Progenitor cell of endocrine pancreas (in vitro differentiated cells): ENCODE measurements at regions not wholly inside any gene's neighbourhood (a gene's known extent, or its start where the extent isn't known, plus 50 kb on each side); places are given as distances from the start of the nearest gene placed in this dataset.

Experiments
- DNase-seq: peaks from one replicate; pipeline ENCODE4 v3.0.0; 2021; ENCODE audit warnings: low spot score; ENCODE audit not compliant: unreplicated experiment
- H3K27ac Mint-ChIP-seq: 2 replicates; pipeline ENCODE4 v1.8.0; 2021; ENCODE audit warnings: mild to moderate bottlenecking, moderate library complexity, mixed read lengths
- H3K27me3 Mint-ChIP-seq: 2 replicates; pipeline ENCODE4 v1.8.0; 2021; ENCODE audit warnings: mixed read lengths
- H3K36me3 Mint-ChIP-seq: 2 replicates; pipeline ENCODE4 v1.8.0; 2022; ENCODE audit warnings: mixed read lengths; ENCODE audit not compliant: insufficient read depth
- H3K4me1 Mint-ChIP-seq: 2 replicates; pipeline ENCODE4 v1.8.0; 2021; ENCODE audit warnings: low read depth, mixed read lengths
- H3K4me3 Mint-ChIP-seq: 2 replicates; pipeline ENCODE4 v1.8.0; 2021; ENCODE audit warnings: low read depth, mild to moderate bottlenecking, moderate library complexity, mixed read lengths
- H3K9me3 Mint-ChIP-seq: 2 replicates; pipeline ENCODE4 v1.8.0; 2021; ENCODE audit warnings: low read depth, mixed read lengths
- CTCF ChIP-seq: fragments of 200-600 bp; sonication (generic); IDR thresholded peaks from one replicate; pipeline ENCODE4 v1.5.0; 2021; ENCODE audit warnings: antibody characterized with exemption, mild to moderate bottlenecking; ENCODE audit not compliant: unreplicated experiment

GRCh38 chr20:57821935-57822334 lies 112.1 kb upstream of the PMEPA1 start:
- Mint-ChIP-seq H3K4me1 (no peaks in the 10 kb centered on the region), H3K27me3 (peaks cover 37% of the 10 kb centered on the region), H3K36me3 (no peaks in the 10 kb centered on the region), H3K4me3 (no peak overlapping the region), H3K9me3 (no peaks in the 10 kb centered on the region), H3K27ac (no peak overlapping the region)
- TF ChIP-seq CTCF, result no peak
- DNase-seq, result no peak

DNA sequence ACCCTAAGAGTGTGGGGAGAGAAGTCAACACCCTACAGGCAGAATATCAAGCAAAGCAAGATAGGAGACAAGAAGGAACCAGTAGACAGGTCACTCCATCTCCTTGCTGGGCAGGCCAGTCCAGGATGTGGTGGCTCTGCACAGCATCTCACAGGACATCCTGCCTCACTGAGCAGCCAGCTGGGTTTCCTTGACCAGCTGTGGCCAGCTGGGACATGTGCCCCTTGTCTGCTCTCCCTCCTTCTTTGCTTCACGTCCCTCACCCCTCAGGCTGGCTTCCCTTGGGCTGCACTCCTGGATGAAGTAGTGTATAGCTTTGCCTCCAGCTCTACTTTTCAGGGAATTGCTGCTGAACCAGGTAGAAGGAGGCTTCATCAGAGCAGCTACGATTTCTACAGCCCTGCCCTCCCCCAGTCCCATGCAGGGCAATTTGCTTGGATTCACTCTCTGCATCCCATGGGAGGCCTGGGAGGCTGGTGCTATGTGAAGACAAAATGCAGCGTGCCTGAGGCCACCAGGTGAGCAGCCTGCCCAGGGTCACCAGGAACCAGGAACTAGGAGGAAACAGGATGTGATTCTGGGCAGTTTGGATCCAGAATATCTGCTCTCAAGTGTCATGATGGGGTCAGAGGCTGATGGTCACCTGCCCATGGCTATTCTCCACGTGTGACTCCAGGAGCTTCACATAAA lies 110.0 kb upstream of the PMEPA1 start:
- H3K27ac Mint-ChIP-seq, result no peak overlapping the region

DNA sequence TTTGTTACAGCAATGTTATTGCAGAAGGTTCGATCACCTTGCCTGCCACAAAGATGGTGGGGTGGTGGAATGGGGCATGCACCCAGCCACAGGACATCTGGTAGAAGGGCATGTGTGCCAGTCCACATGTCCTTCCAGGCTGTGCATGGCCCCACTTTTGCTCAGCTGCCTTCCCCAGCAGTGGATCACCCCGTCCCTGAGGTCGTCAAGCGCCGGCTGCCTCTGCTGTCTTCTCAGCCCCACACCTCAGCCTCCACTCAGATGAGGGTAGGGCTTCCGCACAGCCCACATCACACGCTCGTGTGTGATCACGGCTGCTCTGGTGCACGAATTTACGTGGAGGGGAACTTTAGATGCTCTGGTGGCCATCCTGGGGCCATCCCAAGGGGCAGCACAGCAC lies 109.5 kb upstream of the PMEPA1 start:
- peaks cover 31% of the 10 kb centered on the region for H3K27me3 Mint-ChIP-seq
- TF ChIP-seq CTCF, result no peak
- H3K4me1 Mint-ChIP-seq, result no peaks in the 10 kb centered on the region
- no peak overlapping the region for H3K4me3 Mint-ChIP-seq
- H3K27ac Mint-ChIP-seq, result no peak overlapping the region
- H3K9me3 Mint-ChIP-seq, result no peaks in the 10 kb centered on the region
- no peaks in the 10 kb centered on the region for H3K36me3 Mint-ChIP-seq
- DNase-seq, result no peak

More for the DNA sequence above, 110.0 kb upstream of the PMEPA1 start:
- H3K36me3 Mint-ChIP-seq, result no peaks in the 10 kb centered on the region
- H3K9me3 Mint-ChIP-seq, result no peaks in the 10 kb centered on the region
- no peaks in the 10 kb centered on the region for H3K4me1 Mint-ChIP-seq
- no peak for DNase-seq
- H3K27me3 Mint-ChIP-seq, result peaks cover 31% of the 10 kb centered on the region
- no peak for TF ChIP-seq CTCF
- no peak overlapping the region for H3K4me3 Mint-ChIP-seq

- Mint-ChIP-seq H3K4me3 (no peak overlapping the region), H3K27ac (no peak overlapping the region), H3K36me3 (no peaks in the 10 kb centered on the region), H3K4me1 (no peaks in the 10 kb centered on the region), H3K27me3 (peaks cover 31% of the 10 kb centered on the region), H3K9me3 (no peaks in the 10 kb centered on the region)
- DNase-seq, result no peak
- TF ChIP-seq CTCF, result no peak
Observed at GRCh38 chr20:57818418-57819181, 108.8 kb upstream of the PMEPA1 start.

- TF ChIP-seq CTCF, result no peak
- peaks cover 6% of the 10 kb centered on the region for H3K4me1 Mint-ChIP-seq
- no peak overlapping the region for H3K27ac Mint-ChIP-seq
- DNase-seq, result no peak
- no peak overlapping the region for H3K4me3 Mint-ChIP-seq
- no peaks in the 10 kb centered on the region for H3K36me3 Mint-ChIP-seq
- peaks cover 30% of the 10 kb centered on the region for H3K27me3 Mint-ChIP-seq
- H3K9me3 Mint-ChIP-seq, result no peaks in the 10 kb centered on the region
Observed at GRCh38 chr20:57815405-57815804, 105.6 kb upstream of the PMEPA1 start.
